ENCODE measurements at regions not wholly inside any gene's neighbourhood (a gene's known extent, or its start where the extent isn't known, plus 50 kb on each side); places are given as distances from the start of the nearest gene placed in this dataset.

GRCh38 chr6:119965008-119965407, 615.4 kb upstream of the MAN1A1 start:
- BruUV-seq (replicated peaks) = no TSS peak
- Histone ChIP-seq H3K4me3 (ENCODE audit: low read depth in 2 of 2, low read length in 2 of 2) (no peak overlapping the region), H3K4me1 (ENCODE audit: control insufficient read depth, insufficient read depth, low read length) (no peaks in the 10 kb centered on the region), H3K36me3 (ENCODE audit: control insufficient read depth, insufficient read depth, low read length) (no peaks in the 10 kb centered on the region), H3K9me3 (ENCODE audit: control insufficient read depth, insufficient read depth, low read depth, low read length) (no peaks in the 10 kb centered on the region), H3K27ac (ENCODE audit: low read length) (no peak overlapping the region), H3K27me3 (ENCODE audit: control insufficient read depth, insufficient read depth, low read length) (no peaks in the 10 kb centered on the region)
- intact Hi-C loops (cut with micrococcal nuclease; ENCODE audit: unreplicated experiment) = no loop called here
- in situ Hi-C loops (cut with HindIII; ENCODE audit: low pct_unique_long_range_greater_than_20kb, low sequenced_read_pairs) = no loop called here
- DNase-seq (ENCODE audit: low read depth, low spot score) (no peak), ATAC-seq (no peak)
- TF ChIP-seq CTCF (IDR thresholded peaks at IDR 0.05) (no peak), TCF7L2 (IDR thresholded peaks at IDR 0.05; ENCODE audit: low read depth, low read length) (no peak), REST (IDR thresholded peaks at IDR 0.05; ENCODE audit: insufficient read depth in 1 of 2, low read depth in 2 of 2, low read length in 1 of 2) (no peak), SIN3A (IDR thresholded peaks at IDR 0.05; ENCODE audit: borderline replicate concordance, insufficient read depth, low read depth, low read length) (no peak), POLR2AphosphoS5 (IDR thresholded peaks at IDR 0.05; ENCODE audit: low read depth, low read length) (no peak)
- CTCF ChIA-PET = no interaction called here
- POLR2A ChIA-PET = no interaction called here

GRCh38 chr6:119962505-119962904, 612.9 kb upstream of the MAN1A1 start:
- in situ Hi-C loops (cut with HindIII; ENCODE audit: low pct_unique_long_range_greater_than_20kb, low sequenced_read_pairs) = no loop called here

More at GRCh38 chr6:119962505-119962904, 612.9 kb upstream of the MAN1A1 start:
- POLR2A ChIA-PET = no interaction called here
- ATAC-seq (no peak), DNase-seq (ENCODE audit: low read depth, low spot score) (no peak)
- H3K9me3 ChIP-seq (ENCODE audit: control insufficient read depth, insufficient read depth, low read depth, low read length) = no peaks in the 10 kb centered on the region
- no peaks in the 10 kb centered on the region for H3K36me3 ChIP-seq (ENCODE audit: control insufficient read depth, insufficient read depth, low read length)
- no peaks in the 10 kb centered on the region; the same call in 1 of the 2 replicates for H3K4me1 ChIP-seq (ENCODE audit: control insufficient read depth, insufficient read depth, low read length)
- no peak overlapping the region for H3K27ac ChIP-seq (ENCODE audit: low read length)
- no TSS peak for BruUV-seq (replicated peaks)
- no peak overlapping the region for H3K4me3 ChIP-seq (ENCODE audit: low read depth in 2 of 2, low read length in 2 of 2)
- intact Hi-C loops (cut with micrococcal nuclease; ENCODE audit: unreplicated experiment) = no loop called here
- TF ChIP-seq SIN3A (IDR thresholded peaks at IDR 0.05; ENCODE audit: borderline replicate concordance, insufficient read depth, low read depth, low read length) = no peak
- TF ChIP-seq POLR2AphosphoS5 (IDR thresholded peaks at IDR 0.05; ENCODE audit: low read depth, low read length) = no peak
- TF ChIP-seq REST (IDR thresholded peaks at IDR 0.05; ENCODE audit: insufficient read depth in 1 of 2, low read depth in 2 of 2, low read length in 1 of 2) = no peak
- no peak for TF ChIP-seq CTCF (IDR thresholded peaks at IDR 0.05)
- TF ChIP-seq TCF7L2 (IDR thresholded peaks at IDR 0.05; ENCODE audit: low read depth, low read length) = no peak
- no peaks in the 10 kb centered on the region for H3K27me3 ChIP-seq (ENCODE audit: control insufficient read depth, insufficient read depth, low read length)
- CTCF ChIA-PET = interaction anchor here (0.6 kb wide), 1 partner anchor 223 kb away, joined by 3 read pairs; no protein-coding TSS in a partner anchor
